ENCODE measurements at regions not wholly inside any gene's neighbourhood (a gene's known extent, or its start where the extent isn't known, plus 50 kb on each side); places are given as distances from the start of the nearest gene placed in this dataset.

DNA sequence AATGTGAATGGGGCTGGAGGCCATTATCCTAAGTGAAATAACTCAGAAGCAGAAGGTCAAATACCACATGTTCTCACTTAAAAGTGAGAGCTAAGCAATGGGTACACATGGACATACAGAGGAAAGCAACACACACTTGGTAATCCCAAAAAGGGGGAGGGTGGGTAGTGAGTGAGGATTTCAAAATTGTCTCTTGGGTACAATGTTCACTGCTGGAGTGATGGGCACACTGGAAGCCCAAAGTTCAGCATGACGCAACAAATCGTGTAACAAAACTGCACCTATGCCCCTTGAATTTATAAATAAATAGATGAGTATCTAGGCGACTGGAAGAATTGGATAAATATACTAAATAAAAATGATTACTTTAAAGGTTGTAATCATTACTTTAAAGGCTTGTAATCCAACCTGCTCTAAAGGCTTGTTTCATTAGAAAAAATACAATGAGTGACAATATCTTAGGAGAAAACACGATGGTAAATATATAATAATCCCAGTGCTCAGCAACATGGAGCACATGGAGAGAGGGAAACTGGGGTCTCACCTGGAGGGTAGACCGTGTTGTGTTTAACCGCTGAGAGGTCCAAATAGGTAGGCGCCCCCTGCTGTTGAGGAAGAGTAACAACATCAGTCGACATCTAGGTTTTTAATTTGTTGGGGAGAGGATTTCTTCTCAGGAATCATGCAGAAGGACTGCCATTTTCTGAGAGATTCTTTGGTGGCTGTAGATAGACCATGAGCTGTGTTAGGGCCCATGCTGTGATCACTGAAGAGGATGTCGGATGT lies 78.5 kb upstream of the ROBO1 start:
- no peak for DNase-seq

DNA sequence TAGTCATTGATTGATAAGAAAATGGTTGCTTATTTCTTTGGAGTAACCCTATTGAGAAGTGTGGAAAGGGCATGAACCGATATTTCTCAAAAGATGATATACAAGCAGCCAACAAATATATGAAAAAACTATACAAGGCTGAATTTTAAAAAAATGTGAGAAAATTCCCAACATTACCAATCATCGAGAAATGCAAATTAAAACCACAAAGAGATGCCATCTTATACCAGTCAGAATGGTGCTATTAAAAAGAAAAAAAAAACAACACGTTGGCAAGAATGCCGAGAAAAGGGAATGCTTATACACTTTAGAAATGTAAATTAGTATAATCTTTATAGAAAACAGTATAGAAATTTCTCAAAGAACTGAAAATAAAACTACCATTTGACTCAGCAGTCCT lies 77.7 kb upstream of the ROBO1 start:
- DNase-seq = no peak

DNA sequence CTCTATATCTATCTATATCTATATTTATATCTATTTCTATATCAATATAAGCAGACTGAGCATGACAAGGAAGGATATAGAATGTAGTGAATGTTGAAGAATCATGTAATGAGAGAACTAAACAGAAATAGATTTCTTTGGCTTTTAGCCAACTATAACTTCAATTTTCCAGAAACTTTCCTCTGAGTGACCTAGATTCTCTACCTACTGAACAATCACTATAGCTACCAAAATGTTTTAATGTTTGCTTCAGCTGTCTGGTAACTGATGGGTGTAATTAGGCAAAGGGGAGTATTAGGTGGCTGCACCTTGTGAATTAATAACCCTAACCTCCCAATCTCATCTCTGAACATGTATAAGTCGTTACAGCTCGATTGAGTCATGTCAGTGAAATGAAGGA lies 76.4 kb upstream of the ROBO1 start:
- DNase-seq = peak; percentile 47

DNA sequence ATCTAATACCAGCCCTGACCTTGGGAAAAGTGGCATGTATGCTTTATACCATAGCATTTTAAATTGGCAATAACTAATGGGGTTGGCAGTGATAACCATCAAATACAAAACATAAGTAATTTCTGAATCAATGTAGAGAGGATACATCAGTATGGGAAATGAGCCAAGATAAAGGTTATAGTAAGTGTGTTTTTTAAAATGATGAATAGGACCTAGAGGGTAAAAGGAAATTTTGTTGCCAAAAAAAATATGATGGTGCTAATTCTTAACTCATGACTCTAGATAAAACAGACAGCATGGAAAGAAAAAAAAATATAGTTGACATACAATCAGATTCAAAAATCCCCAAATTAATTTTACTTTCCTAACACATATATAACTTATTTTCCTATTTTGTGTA lies 75.4 kb upstream of the ROBO1 start:
- DNase-seq = peak; percentile 76

DNA sequence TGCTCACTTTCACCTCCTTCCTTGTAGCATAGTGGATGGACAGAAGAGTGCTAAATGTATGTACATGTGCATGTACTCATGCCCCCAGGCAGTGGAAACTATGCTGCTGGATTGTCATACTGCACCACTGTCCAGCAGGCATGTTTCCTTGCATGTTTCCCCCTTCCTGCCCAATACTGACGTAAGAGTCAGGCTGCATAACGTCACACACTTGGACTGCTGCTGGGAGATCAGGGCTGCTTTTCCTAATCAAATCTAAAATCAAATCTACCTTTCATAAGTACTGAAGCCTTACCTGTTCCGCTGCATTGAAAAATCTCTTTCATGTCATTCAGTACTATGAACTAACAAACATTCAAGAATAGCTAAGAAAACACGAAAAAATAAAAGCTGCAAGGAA lies 67.9 kb upstream of the ROBO1 start:
- DNase-seq = no peak

DNA sequence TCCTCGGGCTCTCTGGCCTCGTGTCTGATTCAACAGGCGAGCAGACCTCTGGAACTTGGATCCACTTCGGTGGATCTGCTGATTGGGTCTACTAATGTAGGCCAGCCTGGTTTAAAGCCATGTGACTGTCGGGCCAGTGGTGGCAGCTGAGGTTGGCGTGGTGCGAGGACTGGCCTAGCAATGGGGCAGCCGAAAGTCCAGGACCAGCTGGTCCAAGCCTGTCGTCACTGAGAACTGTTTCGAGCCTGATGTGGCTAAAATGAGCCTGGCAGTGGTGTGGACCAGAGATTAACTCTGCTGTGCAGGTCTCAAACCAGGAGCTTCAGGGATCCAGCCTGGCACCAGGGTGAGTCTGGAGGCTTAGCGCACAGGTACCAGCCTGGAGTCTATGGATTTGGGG lies 56.4 kb upstream of the ROBO1 start:
- no peak for DNase-seq

DNA sequence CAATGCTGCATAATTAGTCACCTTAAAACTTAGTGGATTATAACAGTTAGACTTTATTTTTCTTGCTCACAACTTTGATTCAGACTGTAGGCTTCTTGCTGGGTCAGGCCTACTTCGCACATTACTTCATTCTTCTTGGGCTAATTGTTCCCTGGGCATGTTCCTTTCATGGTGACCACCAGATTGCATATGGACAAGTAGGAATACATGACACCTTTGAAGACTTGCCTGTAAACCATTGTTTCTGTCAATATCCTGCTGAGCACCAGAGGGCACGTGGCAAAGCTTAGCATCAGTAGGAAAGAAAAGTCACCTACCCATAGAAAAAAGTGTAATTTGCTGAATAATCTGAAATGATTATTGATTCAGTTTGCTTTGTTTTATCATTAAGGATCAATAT lies 54.3 kb upstream of the ROBO1 start:
- no peak for DNase-seq

DNA sequence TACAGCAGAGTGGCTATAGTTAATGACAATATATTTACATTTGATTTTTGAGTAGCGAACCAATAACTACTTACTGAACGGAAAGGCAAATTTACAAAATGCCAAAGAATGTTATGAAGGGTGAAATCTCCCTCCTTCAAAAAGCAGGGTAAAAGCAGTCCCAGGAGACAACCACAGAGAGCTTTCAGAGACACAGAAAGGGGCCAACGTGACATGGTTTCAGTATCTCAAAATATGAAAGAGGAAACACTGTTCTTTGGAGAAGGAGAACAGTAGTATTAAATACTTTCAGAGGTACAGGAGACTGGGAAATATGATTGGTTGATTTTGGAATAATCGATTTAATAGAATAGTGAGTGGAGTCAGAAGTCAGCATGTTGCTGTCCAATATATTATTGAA lies 52.3 kb upstream of the ROBO1 start:
- DNase-seq = no peak

DNA sequence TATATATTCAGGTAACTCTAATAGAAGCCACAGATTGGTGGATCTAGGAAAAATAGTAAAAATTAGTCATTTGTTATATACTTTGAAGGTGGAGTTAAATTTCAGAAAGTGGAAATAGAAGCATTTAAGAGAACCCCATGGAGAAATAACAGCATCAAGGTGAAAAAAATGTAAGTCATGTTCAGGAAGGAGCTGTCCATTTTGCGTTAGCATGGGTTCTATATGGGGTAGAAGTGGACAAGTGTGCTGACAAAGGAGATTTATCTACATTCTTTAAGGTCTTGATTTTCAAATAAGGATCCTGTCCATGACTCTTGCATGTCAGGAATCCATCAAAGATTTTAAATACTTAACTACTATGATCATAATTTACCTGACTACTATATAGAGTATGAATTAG lies 50.2 kb upstream of the ROBO1 start:
- no peak for DNase-seq

All from dermis blood vessel endothelial cell (primary cell).